Omental fat pad (tissue), 3 donors: ENCODE measurements at regions not wholly inside any gene's neighbourhood (a gene's known extent, or its start where the extent isn't known, plus 50 kb on each side); places are given as distances from the start of the nearest gene placed in this dataset.
"Not testable (repeated sequence)": the region's sequence is repeated elsewhere in the genome, so short reads cannot be mapped to it uniquely, and the experiment has no call there.

ENCODE experiments used
- ATAC-seq: fragments of 150-250 bp; one replicate; pipeline ENCODE4 v1.9.1; 2016; ENCODE audit warnings: mild to moderate bottlenecking, moderate library complexity; ENCODE audit not compliant: low FRiP score
- DNase-seq: peaks from one replicate; pipeline ENCODE4 v3.0.0-alpha.2; 2019; ENCODE audit warnings: low spot score
- CTCF ChIP-seq, 3 donors: fragments of 450-650 bp; IDR thresholded peaks; one replicate each; pipeline ENCODE4 v1.5.1; 2016 to 2017; ENCODE audit warnings: antibody characterized with exemption in 3 of 3, mild to moderate bottlenecking in 3 of 3, moderate library complexity in 2 of 3

GRCh38 chr5:99355881-99356280 is 427.1 kb upstream of the CHD1 start:
- no peak for TF ChIP-seq CTCF (IDR thresholded peaks at IDR 0.05)
- ATAC-seq (no peak), DNase-seq (no peak)

GRCh38 chr5:99349787-99350186 is 421.0 kb upstream of the CHD1 start:
- TF ChIP-seq CTCF (IDR thresholded peaks at IDR 0.05), result no peak
- no peak for DNase-seq
- no peak for ATAC-seq

GRCh38 chr5:99348597-99348996 is 419.8 kb upstream of the CHD1 start:
- ATAC-seq (no peak), DNase-seq (no peak)
- no peak for TF ChIP-seq CTCF (IDR thresholded peaks at IDR 0.05)

- not testable (repeated sequence) for DNase-seq, ATAC-seq
Observed at GRCh38 chr5:99339758-99340157, 411.0 kb upstream of the CHD1 start.

GRCh38 chr5:99334936-99335335 is 406.1 kb upstream of the CHD1 start:
- no peak for DNase-seq
- no peak for TF ChIP-seq CTCF (IDR thresholded peaks at IDR 0.05)
- ATAC-seq, result no peak

- DNase-seq, result no peak
- TF ChIP-seq CTCF (IDR thresholded peaks at IDR 0.05), result no peak
Observed at GRCh38 chr5:99331061-99331460, 402.3 kb upstream of the CHD1 start.

GRCh38 chr5:99320436-99320835 is 391.6 kb upstream of the CHD1 start:
- DNase-seq, result no peak
- ATAC-seq, result no peak
- no peak for TF ChIP-seq CTCF (IDR thresholded peaks at IDR 0.05)

More at GRCh38 chr5:99331061-99331460, 402.3 kb upstream of the CHD1 start:
- no peak for ATAC-seq

- TF ChIP-seq CTCF (IDR thresholded peaks at IDR 0.05), result no peak
- ATAC-seq (no peak), DNase-seq (no peak)
Observed at GRCh38 chr5:99317136-99317535, 388.3 kb upstream of the CHD1 start.
